ENCODE measurements at regions not wholly inside any gene's neighbourhood (a gene's known extent, or its start where the extent isn't known, plus 50 kb on each side); places are given as distances from the start of the nearest gene placed in this dataset.

DNA sequence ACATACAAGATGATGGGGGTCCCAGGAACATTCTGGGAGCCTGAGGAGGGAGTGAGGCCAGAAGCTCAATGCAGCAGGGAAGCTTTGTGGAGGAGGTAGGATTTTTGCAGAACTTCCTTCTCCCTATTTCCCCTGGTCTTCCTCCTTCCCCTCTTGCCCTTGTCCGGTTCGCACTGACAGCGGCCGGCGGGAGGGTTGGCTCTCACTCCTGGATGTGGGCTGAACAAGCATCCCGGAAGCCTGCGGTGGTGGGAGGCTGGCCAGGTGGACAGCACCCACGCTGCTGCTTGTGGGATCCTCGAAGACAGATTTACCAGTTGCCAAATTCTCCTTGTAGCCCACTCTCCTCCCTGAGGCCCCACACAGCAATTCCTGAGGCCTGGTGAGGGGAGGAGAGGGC lies 112.2 kb downstream of the KCNA5 start:
- H3K9me3 Mint-ChIP-seq (ENCODE audit: unreplicated experiment), result no peaks in the 10 kb centered on the region
- no peak for DNase-seq (ENCODE audit: low spot score)
- H3K27me3 Mint-ChIP-seq (ENCODE audit: unreplicated experiment), result no peaks in the 10 kb centered on the region
- no peak overlapping the region for H3K4me3 Mint-ChIP-seq (ENCODE audit: unreplicated experiment)
- H3K4me1 Mint-ChIP-seq (ENCODE audit: unreplicated experiment), result peaks cover 7% of the 10 kb centered on the region
- TF ChIP-seq, protein P1, sequence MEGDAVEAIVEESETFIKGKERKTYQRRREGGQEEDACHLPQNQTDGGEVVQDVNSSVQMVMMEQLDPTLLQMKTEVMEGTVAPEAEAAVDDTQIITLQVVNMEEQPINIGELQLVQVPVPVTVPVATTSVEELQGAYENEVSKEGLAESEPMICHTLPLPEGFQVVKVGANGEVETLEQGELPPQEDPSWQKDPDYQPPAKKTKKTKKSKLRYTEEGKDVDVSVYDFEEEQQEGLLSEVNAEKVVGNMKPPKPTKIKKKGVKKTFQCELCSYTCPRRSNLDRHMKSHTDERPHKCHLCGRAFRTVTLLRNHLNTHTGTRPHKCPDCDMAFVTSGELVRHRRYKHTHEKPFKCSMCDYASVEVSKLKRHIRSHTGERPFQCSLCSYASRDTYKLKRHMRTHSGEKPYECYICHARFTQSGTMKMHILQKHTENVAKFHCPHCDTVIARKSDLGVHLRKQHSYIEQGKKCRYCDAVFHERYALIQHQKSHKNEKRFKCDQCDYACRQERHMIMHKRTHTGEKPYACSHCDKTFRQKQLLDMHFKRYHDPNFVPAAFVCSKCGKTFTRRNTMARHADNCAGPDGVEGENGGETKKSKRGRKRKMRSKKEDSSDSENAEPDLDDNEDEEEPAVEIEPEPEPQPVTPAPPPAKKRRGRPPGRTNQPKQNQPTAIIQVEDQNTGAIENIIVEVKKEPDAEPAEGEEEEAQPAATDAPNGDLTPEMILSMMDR (IDR thresholded peaks at IDR 0.05; ENCODE audit: unreplicated experiment), result no peak
- no peaks in the 10 kb centered on the region for H3K36me3 Mint-ChIP-seq (ENCODE audit: low read depth, unreplicated experiment)
- H3K27ac Mint-ChIP-seq (ENCODE audit: unreplicated experiment), result no peak overlapping the region

DNA sequence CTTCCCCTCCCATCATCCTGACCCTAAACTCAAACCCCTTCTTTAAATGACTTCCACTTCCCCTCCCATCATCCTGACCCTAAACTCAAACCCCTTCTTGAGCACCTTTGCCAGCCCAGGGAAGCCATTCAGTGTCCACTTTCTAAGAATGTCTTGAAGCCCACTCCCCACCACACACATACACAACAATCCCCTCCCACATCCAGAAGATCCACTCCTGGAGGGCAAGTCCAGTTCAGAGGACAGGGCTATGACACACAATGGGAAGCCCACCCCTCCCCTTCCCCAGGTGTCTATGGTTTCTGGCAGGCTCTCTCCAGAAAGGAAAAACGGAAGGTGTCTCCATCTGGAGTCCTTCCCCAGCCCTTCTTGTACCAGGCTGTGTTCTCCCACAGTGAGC lies 117.1 kb downstream of the KCNA5 start:
- H3K4me3 Mint-ChIP-seq (ENCODE audit: unreplicated experiment), result no peak overlapping the region
- no peaks in the 10 kb centered on the region for H3K36me3 Mint-ChIP-seq (ENCODE audit: low read depth, unreplicated experiment)
- H3K9me3 Mint-ChIP-seq (ENCODE audit: unreplicated experiment), result no peaks in the 10 kb centered on the region
- H3K27ac Mint-ChIP-seq (ENCODE audit: unreplicated experiment), result no peak overlapping the region
- H3K4me1 Mint-ChIP-seq (ENCODE audit: unreplicated experiment), result no peaks in the 10 kb centered on the region
- no peak for DNase-seq (ENCODE audit: low spot score)
- no peaks in the 10 kb centered on the region for H3K27me3 Mint-ChIP-seq (ENCODE audit: unreplicated experiment)
- TF ChIP-seq, protein P1 (IDR thresholded peaks at IDR 0.05; ENCODE audit: unreplicated experiment), result no peak

DNA sequence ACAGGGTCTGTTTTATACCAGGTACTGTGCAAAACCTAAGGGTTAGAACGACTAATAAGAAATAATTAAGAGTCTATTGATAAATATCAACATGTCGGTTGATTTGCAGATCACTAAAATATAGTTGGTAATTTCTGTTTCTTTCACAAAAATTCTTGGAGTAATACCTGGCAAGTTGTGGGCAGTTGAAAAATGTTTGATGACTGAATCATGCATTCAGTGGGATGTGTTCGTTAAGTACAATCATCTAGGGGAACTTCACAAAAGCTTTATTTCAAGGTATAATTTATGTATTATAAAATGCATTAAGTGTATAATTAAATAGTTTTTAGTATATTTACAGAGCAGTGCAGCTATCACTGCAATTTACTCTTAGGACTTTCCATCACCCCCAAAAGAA lies 120.0 kb downstream of the KCNA5 start:
- TF ChIP-seq, protein P1 (IDR thresholded peaks at IDR 0.05; ENCODE audit: unreplicated experiment), result no peak
- Mint-ChIP-seq H3K36me3 (ENCODE audit: low read depth, unreplicated experiment) (no peaks in the 10 kb centered on the region), H3K4me3 (ENCODE audit: unreplicated experiment) (no peak overlapping the region), H3K9me3 (ENCODE audit: unreplicated experiment) (no peaks in the 10 kb centered on the region), H3K27ac (ENCODE audit: unreplicated experiment) (no peak overlapping the region), H3K4me1 (ENCODE audit: unreplicated experiment) (no peaks in the 10 kb centered on the region), H3K27me3 (ENCODE audit: unreplicated experiment) (no peaks in the 10 kb centered on the region)
- DNase-seq (ENCODE audit: low spot score), result no peak

DNA sequence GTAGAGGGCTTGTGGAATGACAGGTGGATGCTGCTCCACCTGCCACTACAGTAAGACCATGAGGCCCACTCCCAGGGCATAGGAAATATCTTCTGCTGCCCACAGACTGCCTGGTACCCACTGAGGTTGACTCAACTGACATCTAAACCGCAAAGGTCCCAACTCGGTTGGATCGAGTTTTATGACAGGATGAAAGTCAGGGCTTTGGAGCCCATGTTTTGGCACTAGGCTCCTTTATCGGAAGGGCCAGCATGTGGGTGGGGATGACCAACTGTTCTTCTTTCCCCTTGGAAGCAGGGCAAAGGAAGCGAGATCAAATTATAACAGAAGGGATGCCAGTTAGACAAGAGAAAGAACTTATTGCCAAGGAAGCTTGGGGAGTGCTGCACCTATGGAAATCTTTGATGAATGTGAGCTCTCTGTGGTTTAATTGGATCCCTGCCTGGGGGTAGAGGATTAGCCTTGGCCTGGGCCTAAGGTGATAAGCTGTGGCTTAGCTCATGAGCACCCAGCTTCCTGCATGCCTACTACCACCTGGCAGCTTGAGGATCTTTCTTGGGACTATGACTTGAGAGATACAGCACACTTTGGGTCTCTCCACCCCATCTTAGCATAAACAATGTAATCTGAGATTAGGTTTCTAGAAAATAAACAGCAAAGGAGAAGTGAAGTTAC lies 121.8 kb downstream of the KCNA5 start:
- TF ChIP-seq, protein P1 (IDR thresholded peaks at IDR 0.05; ENCODE audit: unreplicated experiment), result no peak

DNA sequence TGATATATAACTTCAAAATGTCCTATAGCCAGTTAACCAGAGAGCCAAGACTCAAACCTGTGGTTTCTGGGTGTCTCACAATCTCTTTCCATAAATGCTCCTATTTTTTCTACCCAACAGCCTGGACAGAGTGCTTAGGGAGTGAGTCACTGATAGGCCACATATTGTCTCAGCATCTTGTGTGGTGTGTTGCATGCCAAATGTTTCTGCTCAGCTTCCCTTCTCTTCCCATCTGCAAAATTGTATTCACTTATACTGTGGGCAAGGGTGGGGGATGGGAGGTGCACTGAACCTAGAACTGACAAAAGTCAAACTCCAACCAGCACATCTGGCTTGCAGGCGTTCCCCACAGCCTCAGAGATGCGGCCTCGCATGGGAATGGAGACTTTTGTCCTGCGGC lies 123.3 kb downstream of the KCNA5 start:
- no peak overlapping the region for H3K27ac Mint-ChIP-seq (ENCODE audit: unreplicated experiment)
- no peaks in the 10 kb centered on the region for H3K27me3 Mint-ChIP-seq (ENCODE audit: unreplicated experiment)
- peaks cover 3% of the 10 kb centered on the region for H3K4me1 Mint-ChIP-seq (ENCODE audit: unreplicated experiment)
- H3K9me3 Mint-ChIP-seq (ENCODE audit: unreplicated experiment), result no peaks in the 10 kb centered on the region
- TF ChIP-seq, protein P1 (IDR thresholded peaks at IDR 0.05; ENCODE audit: unreplicated experiment), result no peak
- DNase-seq (ENCODE audit: low spot score), result no peak
- no peak overlapping the region for H3K4me3 Mint-ChIP-seq (ENCODE audit: unreplicated experiment)
- no peaks in the 10 kb centered on the region for H3K36me3 Mint-ChIP-seq (ENCODE audit: low read depth, unreplicated experiment)

More for the DNA sequence above, 121.8 kb downstream of the KCNA5 start:
- Mint-ChIP-seq H3K4me1 (ENCODE audit: unreplicated experiment) (peaks cover 3% of the 10 kb centered on the region), H3K36me3 (ENCODE audit: low read depth, unreplicated experiment) (no peaks in the 10 kb centered on the region), H3K27me3 (ENCODE audit: unreplicated experiment) (no peaks in the 10 kb centered on the region), H3K9me3 (ENCODE audit: unreplicated experiment) (no peaks in the 10 kb centered on the region), H3K4me3 (ENCODE audit: unreplicated experiment) (no peak overlapping the region), H3K27ac (ENCODE audit: unreplicated experiment) (no peak overlapping the region)
- DNase-seq (ENCODE audit: low spot score), result no peak
